Gastrocnemius medialis (tissue), 4 donors: ENCODE measurements at regions not wholly inside any gene's neighbourhood (a gene's known extent, or its start where the extent isn't known, plus 50 kb on each side); places are given as distances from the start of the nearest gene placed in this dataset.
A peak's percentile ranks its signal among the peaks of the same experiment; 100 is the strongest.

ENCODE experiments used
- ATAC-seq, 2 donors: fragments of 150-250 bp; one replicate each; pipeline ENCODE4 v1.9.1; 2016
- DNase-seq, 2 donors: peaks; one replicate each; pipeline ENCODE4 v3.0.0-alpha.2; 2019
- H3K27ac ChIP-seq, 4 donors: fragments of 200-600 bp; sonication (generic); 1 replicate in 1 of 4; 2 replicates in 3 of 4; pipeline ENCODE4 v1.5.1; 2016 to 2018; ENCODE audit warnings: mild to moderate bottlenecking in 2 of 4, moderate library complexity in 1 of 4
- H3K27me3 ChIP-seq, 3 donors: fragments of 200-600 bp; sonication (generic) in 2 of 3; 1 replicate in 1 of 3; 2 replicates in 2 of 3; pipeline versions ENCODE4 v1.5.1 to v1.6.0; 2016 to 2019; ENCODE audit warnings: mild to moderate bottlenecking in 1 of 3, moderate library complexity in 1 of 3
- H3K36me3 ChIP-seq, 2 donors: fragments of 200-600 bp; sonication (generic) in 1 of 2; one replicate each; pipeline ENCODE4 v1.5.1; 2017 to 2018
- H3K4me1 ChIP-seq, 2 donors: fragments of 200-600 bp; sonication (generic) in 1 of 2; one replicate each; pipeline ENCODE4 v1.5.1; 2016 to 2017; ENCODE audit warnings: mild to moderate bottlenecking in 2 of 2
- H3K4me3 ChIP-seq, 4 donors: fragments of 200-600 bp; sonication (generic) in 3 of 4; 1 replicate in 1 of 4; 2 replicates in 3 of 4; pipeline ENCODE4 v1.5.1; 2016 to 2019; ENCODE audit warnings: mild to moderate bottlenecking in 2 of 4
- H3K9me3 ChIP-seq, 3 donors: fragments of 200-600 bp; sonication (generic) in 2 of 3; 1 replicate in 1 of 3; 2 replicates in 2 of 3; pipeline ENCODE4 v1.5.1; 2016 to 2019
- POLR2A ChIP-seq, 2 donors: fragments of 450-650 bp; IDR thresholded peaks; one replicate each; pipeline ENCODE4 v1.6.1; 2017; ENCODE audit warnings: antibody characterized with exemption in 2 of 2, mild to moderate bottlenecking in 2 of 2, moderate library complexity in 2 of 2
- in situ Hi-C, 4 donors: fragments of 200-750 bp; cut with MboI; loops; one replicate each; pipeline versions ENCODE4 v1.15.0 to v1.8.0; 2017; ENCODE audit warnings: low sequenced_read_pairs in 4 of 4
- intact Hi-C: fragments of 100-400 bp; cut with DNase I; formaldehyde crosslinking; loops from one replicate; pipeline ENCODE4 v1.15.1; 2023; ENCODE audit warnings: low total_unique reads
- TF ChIP-seq, protein P1 (sequence below), 5 experiments: fragments of 450-650 bp in 3 of 5; fragments of 200-600 bp in 2 of 5; sonication (generic) in 2 of 5; IDR thresholded peaks in 4 of 5; conservative IDR thresholded peaks in 1 of 5; 1 replicate in 4 of 5; 2 replicates in 1 of 5; pipeline ENCODE4 v1.5.1; 2016 to 2019; ENCODE audit warnings: antibody characterized with exemption in 5 of 5, mild to moderate bottlenecking in 3 of 5, moderate library complexity in 3 of 5

DNA sequence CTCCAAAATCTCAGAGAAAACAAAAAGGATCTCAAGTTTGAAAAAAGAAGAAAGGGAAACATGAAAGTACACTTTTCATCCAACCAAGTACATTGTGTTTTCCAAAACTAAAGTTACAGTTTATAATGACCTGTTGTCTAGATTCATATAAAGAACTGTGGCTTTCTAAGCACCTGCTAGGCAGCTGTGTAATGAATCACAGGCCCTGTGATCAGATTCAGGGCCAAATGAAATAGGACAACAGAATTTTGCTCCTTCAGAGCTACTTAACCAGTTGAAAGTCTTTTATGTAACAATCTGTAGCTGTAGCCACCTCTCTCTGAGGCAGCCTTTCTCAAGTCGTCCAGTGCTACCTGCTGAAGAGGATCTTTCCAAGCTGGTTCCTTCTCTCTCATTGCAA, 960.0 kb upstream of the RAG2 start:
- ATAC-seq = peak in 1 of 2 donors; percentile 33
- Histone ChIP-seq H3K27me3 (no peaks in the 10 kb centered on the region), H3K4me3 (no peak overlapping the region), H3K27ac (no peak overlapping the region), H3K36me3 (no peaks in the 10 kb centered on the region), H3K9me3 (no peaks in the 10 kb centered on the region), H3K4me1 (no peaks in the 10 kb centered on the region)
- no peak for TF ChIP-seq POLR2A (IDR thresholded peaks at IDR 0.05)
- TF ChIP-seq, protein P1, sequence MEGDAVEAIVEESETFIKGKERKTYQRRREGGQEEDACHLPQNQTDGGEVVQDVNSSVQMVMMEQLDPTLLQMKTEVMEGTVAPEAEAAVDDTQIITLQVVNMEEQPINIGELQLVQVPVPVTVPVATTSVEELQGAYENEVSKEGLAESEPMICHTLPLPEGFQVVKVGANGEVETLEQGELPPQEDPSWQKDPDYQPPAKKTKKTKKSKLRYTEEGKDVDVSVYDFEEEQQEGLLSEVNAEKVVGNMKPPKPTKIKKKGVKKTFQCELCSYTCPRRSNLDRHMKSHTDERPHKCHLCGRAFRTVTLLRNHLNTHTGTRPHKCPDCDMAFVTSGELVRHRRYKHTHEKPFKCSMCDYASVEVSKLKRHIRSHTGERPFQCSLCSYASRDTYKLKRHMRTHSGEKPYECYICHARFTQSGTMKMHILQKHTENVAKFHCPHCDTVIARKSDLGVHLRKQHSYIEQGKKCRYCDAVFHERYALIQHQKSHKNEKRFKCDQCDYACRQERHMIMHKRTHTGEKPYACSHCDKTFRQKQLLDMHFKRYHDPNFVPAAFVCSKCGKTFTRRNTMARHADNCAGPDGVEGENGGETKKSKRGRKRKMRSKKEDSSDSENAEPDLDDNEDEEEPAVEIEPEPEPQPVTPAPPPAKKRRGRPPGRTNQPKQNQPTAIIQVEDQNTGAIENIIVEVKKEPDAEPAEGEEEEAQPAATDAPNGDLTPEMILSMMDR (IDR thresholded peaks at IDR 0.05 in 4 of 5, conservative IDR thresholded peaks at IDR 0.05 in 1 of 5) = no peak
- intact Hi-C loops = no loop called here
- no peak for DNase-seq
- in situ Hi-C loops = no loop called here

- H3K27ac ChIP-seq = no peak overlapping the region
- no peaks in the 10 kb centered on the region for H3K9me3 ChIP-seq
- intact Hi-C loops (no loop called here), in situ Hi-C loops (no loop called here)
- H3K27me3 ChIP-seq = no peaks in the 10 kb centered on the region
- ATAC-seq = no peak
- DNase-seq = no peak
- no peaks in the 10 kb centered on the region for H3K36me3 ChIP-seq
- H3K4me1 ChIP-seq = no peaks in the 10 kb centered on the region
- TF ChIP-seq POLR2A (IDR thresholded peaks at IDR 0.05) = no peak
- TF ChIP-seq, protein P1 (IDR thresholded peaks at IDR 0.05 in 4 of 5, conservative IDR thresholded peaks at IDR 0.05 in 1 of 5) = no peak
- H3K4me3 ChIP-seq = no peak overlapping the region
Measured at GRCh38 chr11:37552284-37552683, 954.2 kb upstream of the RAG2 start.

DNA sequence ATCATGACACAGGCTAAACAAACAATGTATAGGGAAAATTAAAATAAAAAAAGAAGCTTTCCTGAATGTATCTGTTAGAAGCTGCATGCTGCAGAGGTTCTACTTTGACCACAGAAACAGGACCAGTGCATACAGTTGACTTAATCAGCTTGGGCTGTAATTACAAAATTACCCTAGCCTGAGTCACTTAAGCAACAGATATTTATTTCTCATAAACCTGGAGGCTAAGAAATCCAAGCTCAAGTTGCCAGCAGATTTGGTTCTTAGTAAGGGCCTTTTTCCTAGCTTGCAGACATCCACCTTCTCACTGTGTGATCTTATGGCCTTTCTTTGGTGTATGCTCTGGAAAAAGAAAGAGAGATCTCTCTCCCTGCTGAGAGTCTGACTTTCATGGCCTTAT, 946.5 kb upstream of the RAG2 start:
- Histone ChIP-seq H3K4me3 (no peak overlapping the region), H3K36me3 (no peaks in the 10 kb centered on the region), H3K27me3 (no peaks in the 10 kb centered on the region), H3K27ac (no peak overlapping the region), H3K4me1 (no peaks in the 10 kb centered on the region), H3K9me3 (no peaks in the 10 kb centered on the region)
- intact Hi-C loops = no loop called here
- no peak for TF ChIP-seq POLR2A (IDR thresholded peaks at IDR 0.05)
- TF ChIP-seq, protein P1 (IDR thresholded peaks at IDR 0.05 in 4 of 5, conservative IDR thresholded peaks at IDR 0.05 in 1 of 5) = no peak
- in situ Hi-C loops = no loop called here
- ATAC-seq (no peak), DNase-seq (no peak)

- Histone ChIP-seq H3K27ac (no peak overlapping the region), H3K4me1 (no peaks in the 10 kb centered on the region), H3K27me3 (no peaks in the 10 kb centered on the region), H3K9me3 (no peaks in the 10 kb centered on the region), H3K36me3 (no peaks in the 10 kb centered on the region), H3K4me3 (no peak overlapping the region)
- DNase-seq (no peak), ATAC-seq (no peak)
- intact Hi-C loops = no loop called here
- in situ Hi-C loops = no loop called here
- TF ChIP-seq, protein P1 (IDR thresholded peaks at IDR 0.05 in 4 of 5, conservative IDR thresholded peaks at IDR 0.05 in 1 of 5) = no peak
- TF ChIP-seq POLR2A (IDR thresholded peaks at IDR 0.05) = no peak
Measured at GRCh38 chr11:37533830-37534229, 935.8 kb upstream of the RAG2 start.

DNA sequence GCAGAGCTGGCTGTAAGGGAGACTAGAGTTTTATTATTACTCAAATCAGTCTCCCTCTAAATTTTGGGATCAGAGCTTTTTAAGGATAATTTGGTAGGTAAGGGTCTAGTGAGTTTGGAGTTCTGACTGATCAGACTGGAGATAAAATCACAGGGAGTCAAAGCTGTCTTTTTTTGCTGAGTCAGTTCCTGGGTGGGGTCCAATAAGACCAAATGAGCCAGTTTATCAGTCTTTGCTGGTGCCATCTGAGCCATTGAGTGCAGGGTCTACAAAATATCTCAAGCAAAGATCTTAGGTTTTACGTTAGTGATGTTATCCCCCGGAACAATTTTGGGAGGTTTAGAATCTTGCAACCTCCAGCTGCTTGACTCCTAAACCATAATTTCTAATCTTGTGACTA, 935.1 kb upstream of the RAG2 start:
- Histone ChIP-seq H3K4me1 (no peaks in the 10 kb centered on the region), H3K27me3 (no peaks in the 10 kb centered on the region), H3K9me3 (no peaks in the 10 kb centered on the region), H3K36me3 (no peaks in the 10 kb centered on the region), H3K27ac (no peak overlapping the region), H3K4me3 (no peak overlapping the region)
- intact Hi-C loops (no loop called here), in situ Hi-C loops (no loop called here)
- TF ChIP-seq POLR2A (IDR thresholded peaks at IDR 0.05) = no peak
- TF ChIP-seq, protein P1 (IDR thresholded peaks at IDR 0.05 in 4 of 5, conservative IDR thresholded peaks at IDR 0.05 in 1 of 5) = no peak
- ATAC-seq (no peak), DNase-seq (no peak)
